H1 (cell line): ENCODE measurements at regions not wholly inside any gene's neighbourhood (a gene's known extent, or its start where the extent isn't known, plus 50 kb on each side); places are given as distances from the start of the nearest gene placed in this dataset.
A peak's percentile ranks its signal among the peaks of the same experiment; 100 is the strongest.

ENCODE experiments used
- CTCF ChIA-PET: fragments of 300-600 bp; sonication (Branson Sonifier 250); formaldehyde crosslinking; loops from one replicate; lab custom pipeline; 2021; ENCODE audit not compliant: partially characterized antibody; lab: Charles Lee
- POLR2A ChIA-PET: fragments of 300-600 bp; sonication (Branson Sonifier 250); formaldehyde crosslinking; loops from one replicate; lab custom pipeline; 2021; ENCODE audit warnings: inconsistent platforms; ENCODE audit not compliant: partially characterized antibody; lab: Charles Lee
- DNase-seq, 2 experiments: peaks; one replicate each; pipeline versions ENCODE4 v3.0.0 to v3.0.0-alpha.2; 2010 to 2022; ENCODE audit warnings: low spot score in 2 of 2, low read depth in 1 of 2, mixed read lengths in 1 of 2
- FAIRE-seq: peaks from 2 replicates; lab custom pipeline; 2011; peaks lifted over from hg19 to GRCh38; lab: Jason Lieb, UNC
- H2AFZ ChIP-seq: 2 replicates; pipeline ENCODE4 v1.8.1; 2012; ENCODE audit warnings: low read length, inconsistent platforms
- H2AK5ac ChIP-seq: 2 replicates; pipeline ENCODE4 v1.6.1; 2013; ENCODE audit warnings: low read depth, low read length
- H2BK120ac ChIP-seq: replicated peaks from 2 replicates; pipeline ENCODE3; 2013; ENCODE audit warnings: low read depth, low read length, inconsistent platforms
- H2BK12ac ChIP-seq: 2 replicates; pipeline ENCODE4 v1.6.1; 2013; ENCODE audit warnings: low read depth, low read length
- H2BK15ac ChIP-seq: 2 replicates; pipeline ENCODE4 v1.6.1; 2013; ENCODE audit warnings: low read length
- H2BK20ac ChIP-seq: 2 replicates; pipeline ENCODE4 v1.6.1; 2013; ENCODE audit warnings: low read length
- H2BK5ac ChIP-seq: 2 replicates; pipeline ENCODE4 v1.6.1; 2013; ENCODE audit warnings: low read depth, low read length
- H3K14ac ChIP-seq: 2 replicates; pipeline ENCODE4 v1.6.1; 2013; ENCODE audit warnings: inconsistent platforms; ENCODE audit not compliant: insufficient read length
- H3K18ac ChIP-seq: 2 replicates; pipeline ENCODE4 v1.6.1; 2013; ENCODE audit warnings: low read length; ENCODE audit errors: extremely low read depth
- H3K23ac ChIP-seq: 2 replicates; pipeline ENCODE4 v1.6.1; 2013; ENCODE audit warnings: inconsistent platforms; ENCODE audit not compliant: insufficient read length
- H3K23me2 ChIP-seq: 2 replicates; pipeline ENCODE4 v1.6.1; 2013; ENCODE audit warnings: low read depth, low read length
- H3K27ac ChIP-seq: 2 replicates; pipeline ENCODE4 v1.6.1; 2011; ENCODE audit warnings: low read depth, low read length, inconsistent platforms
- H3K27me3 ChIP-seq, 4 experiments: replicated peaks in 1 of 4; 1 replicate in 1 of 4; 2 replicates in 3 of 4; pipeline versions ENCODE4 v1.6.1 to v1.8.1; 2011 to 2013; ENCODE audit warnings: low read length in 3 of 4, mild to moderate bottlenecking in 3 of 4, inconsistent platforms in 2 of 4, mixed read lengths in 2 of 4, moderate library complexity in 1 of 4; ENCODE audit not compliant: control insufficient read depth in 3 of 4, insufficient read depth in 3 of 4; ENCODE audit errors: extremely low read depth in 1 of 4
- H3K36me3 ChIP-seq, 4 experiments: 2 replicates each; pipeline versions ENCODE4 v1.6.1 to v1.8.1; 2011 to 2013; ENCODE audit warnings: mild to moderate bottlenecking in 4 of 4, low read length in 3 of 4, moderate library complexity in 2 of 4, control low read depth in 1 of 4, inconsistent platforms in 1 of 4; ENCODE audit not compliant: insufficient read depth in 4 of 4, control insufficient read depth in 2 of 4
- H3K4ac ChIP-seq: replicated peaks from 2 replicates; pipeline ENCODE3; 2013; ENCODE audit warnings: low read length, low read depth, mixed read lengths, inconsistent platforms; ENCODE audit not compliant: insufficient read length
- H3K4me1 ChIP-seq, 4 experiments: replicated peaks in 1 of 4; 1 replicate in 1 of 4; 2 replicates in 3 of 4; pipeline versions ENCODE4 v1.6.1 to v1.8.1; 2011 to 2013; ENCODE audit warnings: low read length in 3 of 4, inconsistent platforms in 2 of 4, mixed read lengths in 1 of 4; ENCODE audit not compliant: insufficient read depth in 4 of 4, control insufficient read depth in 3 of 4
- H3K4me2 ChIP-seq, 2 experiments: 2 replicates each; pipeline versions ENCODE4 v1.6.1 to v1.8.1; 2011 to 2013; ENCODE audit warnings: low read depth in 2 of 2, low read length in 2 of 2, control low read depth in 1 of 2, inconsistent platforms in 1 of 2, mild to moderate bottlenecking in 1 of 2; ENCODE audit not compliant: insufficient read depth in 1 of 2
- H3K4me3 ChIP-seq, 4 experiments: fragments of 200-600, 300-600 bp in 1 of 4; sonication (generic), shearing (Covaris generic), sonication (Bioruptor Twin) in 1 of 4; 2 replicates each; pipeline versions ENCODE4 v1.5.1 to v1.8.1; 2011 to 2016; ENCODE audit warnings: low read length in 4 of 4, low read depth in 3 of 4, control low read depth in 2 of 4, inconsistent platforms in 2 of 4, mild to moderate bottlenecking in 2 of 4, mixed read lengths in 1 of 4, moderate library complexity in 1 of 4; ENCODE audit not compliant: insufficient read depth in 2 of 4; ENCODE audit errors: extremely low read depth in 1 of 4
- H3K56ac ChIP-seq: replicated peaks from 2 replicates; pipeline ENCODE3; 2013; ENCODE audit warnings: low read depth, mild to moderate bottlenecking, mixed read lengths, low read length, inconsistent platforms; ENCODE audit not compliant: insufficient read length
- H3K79me1 ChIP-seq: 2 replicates; pipeline ENCODE4 v1.6.1; 2013; ENCODE audit warnings: low read depth, low read length, control low read depth
- H3K79me2 ChIP-seq, 2 experiments: 2 replicates each; pipeline versions ENCODE4 v1.6.1 to v1.8.1; 2012 to 2013; ENCODE audit warnings: low read length in 2 of 2, mild to moderate bottlenecking in 2 of 2, inconsistent platforms in 1 of 2; ENCODE audit not compliant: insufficient read depth in 2 of 2, control insufficient read depth in 1 of 2
- H3K9ac ChIP-seq, 4 experiments: replicated peaks in 1 of 4; 1 replicate in 1 of 4; 2 replicates in 3 of 4; pipeline versions ENCODE4 v1.6.1 to v1.8.1; 2011 to 2013; ENCODE audit warnings: low read depth in 3 of 4, low read length in 3 of 4, control low read depth in 2 of 4, mild to moderate bottlenecking in 2 of 4, moderate library complexity in 2 of 4, inconsistent platforms in 1 of 4; ENCODE audit errors: extremely low read depth in 1 of 4
- H3K9me3 ChIP-seq, 2 experiments: 2 replicates each; pipeline versions ENCODE4 v1.6.1 to v1.8.1; 2012 to 2013; ENCODE audit warnings: mild to moderate bottlenecking in 2 of 2, moderate library complexity in 2 of 2, control low read depth in 1 of 2, inconsistent platforms in 1 of 2, low read depth in 1 of 2, low read length in 1 of 2, mixed read lengths in 1 of 2; ENCODE audit not compliant: insufficient read depth in 2 of 2
- H4K20me1 ChIP-seq, 2 experiments: replicated peaks in 1 of 2; 2 replicates each; pipeline versions ENCODE3 to v1.8.1; 2011 to 2013; ENCODE audit warnings: inconsistent platforms in 2 of 2, low read length in 2 of 2, mild to moderate bottlenecking in 1 of 2; ENCODE audit not compliant: insufficient read depth in 2 of 2, control insufficient read depth in 1 of 2
- H4K5ac ChIP-seq: 2 replicates; pipeline ENCODE4 v1.6.1; 2013; ENCODE audit warnings: low read length, low read depth, mixed read lengths, inconsistent platforms; ENCODE audit not compliant: insufficient read length
- H4K8ac ChIP-seq: 2 replicates; pipeline ENCODE4 v1.8.0; 2013; ENCODE audit warnings: mild to moderate bottlenecking, moderate library complexity, low read length, inconsistent platforms; ENCODE audit not compliant: insufficient read depth; ENCODE audit errors: extremely low read depth
- H4K91ac ChIP-seq: replicated peaks from 2 replicates; pipeline ENCODE3; 2013; ENCODE audit warnings: low read length, mixed read lengths, inconsistent platforms; ENCODE audit not compliant: insufficient read length
- GABPA ChIP-seq: IDR thresholded peaks from 2 replicates; pipeline ENCODE4 v1.6.1; 2011; ENCODE audit warnings: mild to moderate bottlenecking, low read length, moderate library complexity, borderline replicate concordance; ENCODE audit not compliant: insufficient read depth
- POLR2A ChIP-seq, 2 experiments: IDR thresholded peaks; 1 replicate in 1 of 2; 2 replicates in 1 of 2; pipeline ENCODE4 v1.6.1; 2011; ENCODE audit warnings: low read depth in 2 of 2, low read length in 2 of 2, mild to moderate bottlenecking in 2 of 2; ENCODE audit errors: control extremely low read depth in 1 of 2
- POU5F1 ChIP-seq: IDR thresholded peaks from 2 replicates; pipeline ENCODE4 v1.6.1; 2011; ENCODE audit warnings: low read depth, mild to moderate bottlenecking, low read length, moderate library complexity
- SAP30 ChIP-seq: fragments of 300-600 bp; sonication (generic); IDR thresholded peaks from 2 replicates; pipeline ENCODE4 v1.7.1; 2012; ENCODE audit warnings: low read length, moderate library complexity, mild to moderate bottlenecking, inconsistent platforms; ENCODE audit not compliant: insufficient read depth, insufficient replicate concordance
- SRF ChIP-seq: IDR thresholded peaks from 2 replicates; pipeline ENCODE4 v1.6.1; 2011; ENCODE audit warnings: mild to moderate bottlenecking, low read depth, low read length, moderate library complexity
- TAF7 ChIP-seq: optimal IDR thresholded peaks from 2 replicates; pipeline ENCODE3; 2011; ENCODE audit warnings: low read depth, mild to moderate bottlenecking, inconsistent platforms, low read length, moderate library complexity, borderline replicate concordance
- TEAD4 ChIP-seq: IDR thresholded peaks from 2 replicates; pipeline ENCODE4 v1.6.1; 2012; ENCODE audit warnings: low read depth, low read length, inconsistent platforms, mixed read lengths
- WGBS, 2 experiments: shearing (Covaris generic) in 1 of 2; methylation state at CpG; one replicate each; pipeline versions ENCODE4 v1.1.6 to v1.1.7; 2013 to 2015; ENCODE audit warnings: low lambda C conversion rate in 2 of 2, mixed read lengths in 2 of 2, inconsistent platforms in 1 of 2, low coverage in 1 of 2, missing lambda C conversion rate in 1 of 2; ENCODE audit not compliant: insufficient replicate concordance in 2 of 2, insufficient coverage in 1 of 2, insufficient read length in 1 of 2; ENCODE audit errors: extremely low coverage in 1 of 2, missing lambda C conversion rate in 1 of 2; 5-methylcytosine and 5-hydroxymethylcytosine counted together

- no peak overlapping the region for H2BK5ac ChIP-seq
- H3K4me2 ChIP-seq: peak overlapping the region in 1 of 2 experiments; percentile 8; a peak in 2 of 4 replicates
- H3K79me1 ChIP-seq: no peaks in the 10 kb centered on the region
- no peaks in the 10 kb centered on the region for H3K23me2 ChIP-seq
- no peak overlapping the region for H2BK15ac ChIP-seq
- H3K4me3 ChIP-seq: no peak overlapping the region; a peak in 1 of 8 replicates
- H3K14ac ChIP-seq: no peak overlapping the region
- FAIRE-seq: peak; percentile 48
- H3K79me2 ChIP-seq: no peaks in the 10 kb centered on the region
- ChIA-PET CTCF (no interaction called here), POLR2A (no interaction called here)
- H4K20me1 ChIP-seq: no peaks in the 10 kb centered on the region
- no peak overlapping the region for H3K18ac ChIP-seq
- H3K23ac ChIP-seq: no peak overlapping the region
- H4K5ac ChIP-seq: no peak overlapping the region
- H3K4ac ChIP-seq: no peak overlapping the region
- DNase-seq: no peak
- no peak overlapping the region for H3K27ac ChIP-seq
- peaks cover 0 to 3% (median 0%) of the 10 kb centered on the region in 4 experiments; a peak in 1 of 8 replicates for H3K36me3 ChIP-seq
- H4K91ac ChIP-seq: no peak overlapping the region
- H3K9me3 ChIP-seq: peaks cover 0 to 4% of the 10 kb centered on the region in 2 experiments; a peak in 1 of 4 replicates
- H2AK5ac ChIP-seq: no peak overlapping the region
- no peak overlapping the region for H4K8ac ChIP-seq
- H2BK20ac ChIP-seq: no peak overlapping the region
- peaks cover 0 to 12% (median 3%) of the 10 kb centered on the region in 4 experiments; a peak in 4 of 7 replicates for H3K4me1 ChIP-seq
- no peak overlapping the region for H2AFZ ChIP-seq
- 70% methylated on average over 3 of the region's 3 CpGs; no CpG with 5 or more reads in 1 of the 2 experiments for WGBS, 2 experiments
- H3K56ac ChIP-seq: no peak overlapping the region
- no peak overlapping the region for H2BK12ac ChIP-seq
- H3K9ac ChIP-seq: no peak overlapping the region
- no peaks in the 10 kb centered on the region for H3K27me3 ChIP-seq
- no peak overlapping the region for H2BK120ac ChIP-seq
- TF ChIP-seq SRF: no peak
- TF ChIP-seq POLR2A (IDR thresholded peaks at IDR 0.05; ENCODE audit: control extremely low read depth in 1 of 2, low read depth in 2 of 2, low read length in 2 of 2): no peak
- no peak for TF ChIP-seq SAP30
- no peak for TF ChIP-seq POU5F1
- no peak for TF ChIP-seq GABPA
- no peak for TF ChIP-seq TAF7
- peak; percentile 72 for TF ChIP-seq TEAD4
Observed at GRCh38 chr3:110583373-110583935, 488.2 kb upstream of the NECTIN3 start.
